ENCODE measurements at regions not wholly inside any gene's neighbourhood (a gene's known extent, or its start where the extent isn't known, plus 50 kb on each side); places are given as distances from the start of the nearest gene placed in this dataset.
"Not testable (repeated sequence)": the region's sequence is repeated elsewhere in the genome, so short reads cannot be mapped to it uniquely, and the experiment has no call there.

- H3K4me3 ChIP-seq (ENCODE audit: low read depth, low read length); H2BK120ac ChIP-seq (ENCODE audit: insufficient read depth, low read length, poor library complexity); H2BK5ac ChIP-seq (ENCODE audit: low read depth, low read length, poor library complexity); H2AK5ac ChIP-seq (ENCODE audit: low read length); H3K79me2 ChIP-seq (ENCODE audit: control insufficient read depth, insufficient read depth, low read length, poor library complexity); H3K9me3 ChIP-seq (ENCODE audit: insufficient read depth, low read depth, low read length); H3K79me1 ChIP-seq (ENCODE audit: low read length); H3K27ac ChIP-seq (ENCODE audit: low read depth, low read length); H3K23ac ChIP-seq (ENCODE audit: low read length); H3K27me3 ChIP-seq (ENCODE audit: insufficient read depth, low read length); H4K91ac ChIP-seq (ENCODE audit: low read depth, low read length); H2AFZ ChIP-seq (ENCODE audit: insufficient read depth, low read length, poor library complexity); H3K18ac ChIP-seq (ENCODE audit: low read length); H4K12ac ChIP-seq (ENCODE audit: low read depth, low read length); H3K4ac ChIP-seq (ENCODE audit: low read depth, low read length); H4K8ac ChIP-seq (ENCODE audit: low read depth, low read length); H3K14ac ChIP-seq (ENCODE audit: low read length); H3K36me3 ChIP-seq (ENCODE audit: control insufficient read depth in 1 of 2, insufficient read depth in 2 of 2, low read length in 2 of 2); H3K9ac ChIP-seq (ENCODE audit: low read length); H3K4me2 ChIP-seq (ENCODE audit: low read length); H2BK12ac ChIP-seq (ENCODE audit: low read length): not testable (repeated sequence)
- peak; percentile 5 to 69 for DNase-seq
- no CpG with 5 or more reads among the region's 1 CpG for WGBS (ENCODE audit: extremely low coverage, insufficient coverage, insufficient read length)
- peaks cover 10 to 12% of the 10 kb centered on the region in 2 experiments for H3K4me1 ChIP-seq (ENCODE audit: control insufficient read depth in 1 of 2, insufficient read depth in 2 of 2, low read length in 2 of 2)
Measured at GRCh38 chr5:174916924-174917323, 192.5 kb downstream of the MSX2 start.

DNA sequence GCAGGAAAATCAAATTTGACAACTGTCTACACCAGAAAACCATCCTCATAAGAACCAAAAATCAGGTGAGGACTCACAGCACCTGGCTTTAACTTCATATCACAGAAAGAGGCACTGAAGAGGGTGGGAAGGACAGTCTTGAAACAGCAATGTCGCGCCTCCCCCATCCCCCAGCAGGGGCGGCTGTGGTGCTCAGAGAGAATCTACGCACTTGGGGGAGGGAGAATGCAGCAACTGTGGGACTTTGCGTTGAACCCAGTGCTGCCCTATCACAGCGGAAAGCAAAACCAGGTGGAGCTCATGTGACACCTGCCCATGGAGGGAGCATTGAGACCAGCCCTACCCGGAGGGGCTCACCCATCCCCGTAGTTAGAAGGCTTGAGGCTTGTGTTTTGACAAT lies 191.8 kb downstream of the MSX2 start:
- no peak for DNase-seq
- Histone ChIP-seq H3K4me1 (ENCODE audit: control insufficient read depth in 1 of 2, insufficient read depth in 2 of 2, low read length in 2 of 2) (peaks cover 10 to 12% of the 10 kb centered on the region in 2 experiments), H3K79me1 (ENCODE audit: low read length) (no peaks in the 10 kb centered on the region), H4K12ac (ENCODE audit: low read depth, low read length) (no peak overlapping the region), H3K23ac (ENCODE audit: low read length) (no peak overlapping the region), H3K4me2 (ENCODE audit: low read length) (no peak overlapping the region), H3K4me3 (ENCODE audit: low read depth, low read length) (no peak overlapping the region), H2BK120ac (ENCODE audit: insufficient read depth, low read length, poor library complexity) (no peak overlapping the region), H4K91ac (ENCODE audit: low read depth, low read length) (no peak overlapping the region), H3K9me3 (ENCODE audit: insufficient read depth, low read depth, low read length) (peaks cover 3% of the 10 kb centered on the region), H4K8ac (ENCODE audit: low read depth, low read length) (no peak overlapping the region), H3K27me3 (ENCODE audit: insufficient read depth, low read length) (no peaks in the 10 kb centered on the region), H3K27ac (ENCODE audit: low read depth, low read length) (no peak overlapping the region), H2BK5ac (ENCODE audit: low read depth, low read length, poor library complexity) (no peak overlapping the region), H3K36me3 (ENCODE audit: control insufficient read depth in 1 of 2, insufficient read depth in 2 of 2, low read length in 2 of 2) (no peaks in the 10 kb centered on the region), H3K18ac (ENCODE audit: low read length) (no peak overlapping the region), H2BK12ac (ENCODE audit: low read length) (no peak overlapping the region), H3K4ac (ENCODE audit: low read depth, low read length) (no peak overlapping the region), H3K14ac (ENCODE audit: low read length) (no peak overlapping the region), H3K9ac (ENCODE audit: low read length) (no peak overlapping the region), H3K79me2 (ENCODE audit: control insufficient read depth, insufficient read depth, low read length, poor library complexity) (no peaks in the 10 kb centered on the region), H2AFZ (ENCODE audit: insufficient read depth, low read length, poor library complexity) (no peak overlapping the region), H2AK5ac (ENCODE audit: low read length) (no peak overlapping the region)
- no CpG with 5 or more reads among the region's 8 CpGs for WGBS (ENCODE audit: extremely low coverage, insufficient coverage, insufficient read length)

DNA sequence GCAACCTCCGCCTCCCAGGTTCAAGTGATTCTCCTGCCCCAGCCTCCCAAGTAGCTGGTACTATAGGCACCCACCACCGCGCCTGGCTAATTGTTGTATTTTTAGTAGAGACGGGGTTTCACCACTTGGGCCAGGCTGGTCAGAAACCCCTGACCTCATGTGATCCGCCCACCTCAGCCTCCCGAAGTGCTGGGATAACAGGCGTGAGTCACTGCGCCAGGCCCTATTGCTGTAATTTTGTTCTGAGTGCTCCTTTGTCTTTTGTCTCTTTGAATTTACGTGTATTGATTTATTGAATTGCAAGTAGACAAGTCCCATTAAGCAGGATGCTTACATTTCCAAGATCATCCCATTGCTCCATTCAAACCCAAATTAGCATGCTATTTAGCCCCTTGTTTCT lies 186.7 kb downstream of the MSX2 start:
- no peak overlapping the region for H3K4ac ChIP-seq (ENCODE audit: low read depth, low read length)
- H3K36me3 ChIP-seq (ENCODE audit: control insufficient read depth in 1 of 2, insufficient read depth in 2 of 2, low read length in 2 of 2) = no peaks in the 10 kb centered on the region
- no peaks in the 10 kb centered on the region for H3K79me2 ChIP-seq (ENCODE audit: control insufficient read depth, insufficient read depth, low read length, poor library complexity)
- no peak overlapping the region for H4K8ac ChIP-seq (ENCODE audit: low read depth, low read length)
- no peaks in the 10 kb centered on the region for H3K27me3 ChIP-seq (ENCODE audit: insufficient read depth, low read length)
- H2BK5ac ChIP-seq (ENCODE audit: low read depth, low read length, poor library complexity) = no peak overlapping the region
- DNase-seq = no peak
- H4K91ac ChIP-seq (ENCODE audit: low read depth, low read length) = no peak overlapping the region
- no peak overlapping the region for H3K4me3 ChIP-seq (ENCODE audit: low read depth, low read length)
- no peak overlapping the region for H3K23ac ChIP-seq (ENCODE audit: low read length)
- no peak overlapping the region for H4K12ac ChIP-seq (ENCODE audit: low read depth, low read length)
- no peak overlapping the region for H3K9ac ChIP-seq (ENCODE audit: low read length)
- no CpG with 5 or more reads among the region's 9 CpGs for WGBS (ENCODE audit: extremely low coverage, insufficient coverage, insufficient read length)
- no peak overlapping the region for H3K4me2 ChIP-seq (ENCODE audit: low read length)
- H2BK12ac ChIP-seq (ENCODE audit: low read length) = no peak overlapping the region
- H3K79me1 ChIP-seq (ENCODE audit: low read length) = no peaks in the 10 kb centered on the region
- H3K27ac ChIP-seq (ENCODE audit: low read depth, low read length) = no peak overlapping the region
- no peak overlapping the region for H2AK5ac ChIP-seq (ENCODE audit: low read length)
- H2AFZ ChIP-seq (ENCODE audit: insufficient read depth, low read length, poor library complexity) = no peak overlapping the region
- no peak overlapping the region for H3K18ac ChIP-seq (ENCODE audit: low read length)
- no peak overlapping the region for H2BK120ac ChIP-seq (ENCODE audit: insufficient read depth, low read length, poor library complexity)
- H3K14ac ChIP-seq (ENCODE audit: low read length) = no peak overlapping the region
- no peaks in the 10 kb centered on the region for H3K4me1 ChIP-seq (ENCODE audit: control insufficient read depth in 1 of 2, insufficient read depth in 2 of 2, low read length in 2 of 2)
- no peaks in the 10 kb centered on the region for H3K9me3 ChIP-seq (ENCODE audit: insufficient read depth, low read depth, low read length)

DNA sequence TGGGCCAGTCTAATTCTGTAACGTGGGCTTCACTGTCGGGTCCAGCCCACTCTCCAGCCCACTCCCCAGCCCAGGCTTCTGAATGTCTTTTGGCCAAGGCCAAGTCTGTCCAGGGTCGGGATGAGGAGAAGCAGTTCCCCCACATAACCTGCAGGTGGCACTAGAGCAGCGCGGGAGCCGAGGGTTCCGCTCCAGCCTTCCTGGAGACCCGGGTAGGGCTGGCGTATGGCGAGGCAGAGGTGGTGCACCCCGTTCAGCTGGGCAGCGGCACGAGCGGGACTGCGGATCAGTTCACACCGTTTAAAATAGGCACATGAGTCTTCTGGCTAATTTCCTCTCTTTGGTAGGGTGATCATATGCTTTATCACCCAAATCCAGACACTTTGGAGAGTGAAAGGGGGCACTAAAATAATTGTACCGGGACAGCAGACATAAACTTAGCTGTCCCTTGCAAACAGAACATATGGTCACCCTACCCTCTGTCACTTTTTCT lies 185.9 kb downstream of the MSX2 start:
- Histone ChIP-seq H2BK12ac (ENCODE audit: low read length) (no peak overlapping the region), H3K14ac (ENCODE audit: low read length) (no peak overlapping the region)
- no CpG with 5 or more reads among the region's 17 CpGs for WGBS (ENCODE audit: extremely low coverage, insufficient coverage, insufficient read length)

More for the DNA sequence above, 185.9 kb downstream of the MSX2 start:
- peak; percentile 48 to 79 for DNase-seq
- H3K18ac ChIP-seq (ENCODE audit: low read length) = no peak overlapping the region
- H4K91ac ChIP-seq (ENCODE audit: low read depth, low read length) = no peak overlapping the region
- H3K4me3 ChIP-seq (ENCODE audit: low read depth, low read length) = no peak overlapping the region
- H3K9ac ChIP-seq (ENCODE audit: low read length) = no peak overlapping the region
- H3K4ac ChIP-seq (ENCODE audit: low read depth, low read length) = no peak overlapping the region
- no peaks in the 10 kb centered on the region for H3K4me1 ChIP-seq (ENCODE audit: control insufficient read depth in 1 of 2, insufficient read depth in 2 of 2, low read length in 2 of 2)
- no peak overlapping the region for H2BK120ac ChIP-seq (ENCODE audit: insufficient read depth, low read length, poor library complexity)
- H2BK5ac ChIP-seq (ENCODE audit: low read depth, low read length, poor library complexity) = no peak overlapping the region
- H3K9me3 ChIP-seq (ENCODE audit: insufficient read depth, low read depth, low read length) = no peaks in the 10 kb centered on the region
- no peaks in the 10 kb centered on the region for H3K36me3 ChIP-seq (ENCODE audit: control insufficient read depth in 1 of 2, insufficient read depth in 2 of 2, low read length in 2 of 2)
- H3K27ac ChIP-seq (ENCODE audit: low read depth, low read length) = no peak overlapping the region
- H3K23ac ChIP-seq (ENCODE audit: low read length) = no peak overlapping the region
- no peak overlapping the region for H2AK5ac ChIP-seq (ENCODE audit: low read length)
- H3K27me3 ChIP-seq (ENCODE audit: insufficient read depth, low read length) = no peaks in the 10 kb centered on the region
- no peaks in the 10 kb centered on the region for H3K79me1 ChIP-seq (ENCODE audit: low read length)
- H4K8ac ChIP-seq (ENCODE audit: low read depth, low read length) = no peak overlapping the region
- H2AFZ ChIP-seq (ENCODE audit: insufficient read depth, low read length, poor library complexity) = no peak overlapping the region
- H3K79me2 ChIP-seq (ENCODE audit: control insufficient read depth, insufficient read depth, low read length, poor library complexity) = no peaks in the 10 kb centered on the region
- H3K4me2 ChIP-seq (ENCODE audit: low read length) = peak overlapping the region; percentile 33
- H4K12ac ChIP-seq (ENCODE audit: low read depth, low read length) = no peak overlapping the region
